Pancreas (tissue), 10 donors: ENCODE measurements at regions not wholly inside any gene's neighbourhood (a gene's known extent, or its start where the extent isn't known, plus 50 kb on each side); places are given as distances from the start of the nearest gene placed in this dataset.

ENCODE experiments used
- ATAC-seq, 4 donors: fragments of 200-7000 bp; cut with Tn5 transposase; one replicate each; pipeline versions ENCODE4 v1.8.0 to v1.9.1; 2020; ENCODE audit warnings: mild to moderate bottlenecking in 4 of 4, moderate library complexity in 4 of 4
- DNase-seq, 6 donors: peaks; one replicate each; pipeline ENCODE4 v3.0.0-alpha.2; 2020
- FAIRE-seq: peaks from 2 replicates; lab custom pipeline; 2012; peaks lifted over from hg19 to GRCh38; lab: Jason Lieb, UNC
- H3K27ac ChIP-seq, 4 donors: fragments of 200-600 bp; sonication (generic); 1 replicate in 3 of 4; 2 replicates in 1 of 4; pipeline versions ENCODE4 v1.5.0 to v1.8.0; 2020
- H3K27me3 ChIP-seq, 4 donors: fragments of 200-600 bp; one replicate each; pipeline ENCODE4 v1.8.0; 2021
- H3K36me3 ChIP-seq, 3 donors: fragments of 200-600 bp; sonication (generic) in 1 of 3; one replicate each; pipeline versions ENCODE4 v1.5.0 to v1.8.0; 2020 to 2021
- H3K4me1 ChIP-seq, 3 donors: fragments of 200-600 bp; one replicate each; pipeline ENCODE4 v1.8.0; 2021
- H3K4me3 ChIP-seq, 4 donors: fragments of 200-600 bp; sonication (generic) in 2 of 4; one replicate each; pipeline versions ENCODE4 v1.5.0 to v1.8.0; 2020 to 2021
- H3K9me3 ChIP-seq, 4 donors: fragments of 200-600 bp; one replicate each; pipeline ENCODE4 v1.8.0; 2021
- WGBS, 2 donors: extraction: QIAGEN DNeasy Blood & Tissue Kit; methylation state at CpG; one replicate each; pipeline ENCODE4 v1.1.7; 2013; 5-methylcytosine and 5-hydroxymethylcytosine counted together
- intact Hi-C, 3 donors: fragments of 100-400 bp; cut with DNase I; formaldehyde crosslinking; loops; one replicate each; pipeline versions ENCODE4 v1.11.1 to v1.14.2; 2022
- TF ChIP-seq, protein P1 (sequence below), 4 donors: fragments of 200-600 bp; sonication (generic) in 3 of 4; IDR thresholded peaks; one replicate each; pipeline versions ENCODE4 v1.5.0 to v1.8.0; 2021; ENCODE audit warnings: antibody characterized with exemption in 4 of 4
- donor health status: healthy with polysubstance abuse.
- donor health status: DM: no; HTN: no; CAD: no; lungs with moderate emphysema.
- donor health status: DM: no; HTN: no; CAD: no.
- donor health status: control.
- donor health status: control.
- donor health status: Bipolar disorder and iron deficiency.
- donor health status: DM: yes; HTN: yes; CAD: no.
- donor health status: DM: no; HTN: no; CAD: no.
- donor health status: DM: no; HTN: no; CAD: no.
- donor health status: DM: yes; HTN: yes; CAD: no.

- DNase-seq (no peak), FAIRE-seq (no peak), ATAC-seq (no peak)
- H3K4me3 ChIP-seq = no peak overlapping the region
- no peaks in the 10 kb centered on the region for H3K4me1 ChIP-seq
- no peaks in the 10 kb centered on the region for H3K27me3 ChIP-seq
- TF ChIP-seq, protein P1, sequence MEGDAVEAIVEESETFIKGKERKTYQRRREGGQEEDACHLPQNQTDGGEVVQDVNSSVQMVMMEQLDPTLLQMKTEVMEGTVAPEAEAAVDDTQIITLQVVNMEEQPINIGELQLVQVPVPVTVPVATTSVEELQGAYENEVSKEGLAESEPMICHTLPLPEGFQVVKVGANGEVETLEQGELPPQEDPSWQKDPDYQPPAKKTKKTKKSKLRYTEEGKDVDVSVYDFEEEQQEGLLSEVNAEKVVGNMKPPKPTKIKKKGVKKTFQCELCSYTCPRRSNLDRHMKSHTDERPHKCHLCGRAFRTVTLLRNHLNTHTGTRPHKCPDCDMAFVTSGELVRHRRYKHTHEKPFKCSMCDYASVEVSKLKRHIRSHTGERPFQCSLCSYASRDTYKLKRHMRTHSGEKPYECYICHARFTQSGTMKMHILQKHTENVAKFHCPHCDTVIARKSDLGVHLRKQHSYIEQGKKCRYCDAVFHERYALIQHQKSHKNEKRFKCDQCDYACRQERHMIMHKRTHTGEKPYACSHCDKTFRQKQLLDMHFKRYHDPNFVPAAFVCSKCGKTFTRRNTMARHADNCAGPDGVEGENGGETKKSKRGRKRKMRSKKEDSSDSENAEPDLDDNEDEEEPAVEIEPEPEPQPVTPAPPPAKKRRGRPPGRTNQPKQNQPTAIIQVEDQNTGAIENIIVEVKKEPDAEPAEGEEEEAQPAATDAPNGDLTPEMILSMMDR (IDR thresholded peaks at IDR 0.05) = no peak
- H3K27ac ChIP-seq = no peak overlapping the region
- no peaks in the 10 kb centered on the region for H3K36me3 ChIP-seq
- H3K9me3 ChIP-seq = no peaks in the 10 kb centered on the region
- WGBS, 2 donors = 82 to 98% methylated on average over 2 of the region's 2 CpGs
- intact Hi-C loops = no loop called here
Observed at GRCh38 chr2:100222844-100223243, 80.5 kb upstream of the AFF3 start.

GRCh38 chr2:100218552-100218951 lies 76.2 kb upstream of the AFF3 start:
- Histone ChIP-seq H3K9me3 (no peaks in the 10 kb centered on the region), H3K27ac (no peak overlapping the region), H3K4me1 (no peaks in the 10 kb centered on the region), H3K27me3 (no peaks in the 10 kb centered on the region), H3K36me3 (no peaks in the 10 kb centered on the region), H3K4me3 (no peak overlapping the region)
- no peak for DNase-seq
- no peak for FAIRE-seq
- ATAC-seq = no peak
- TF ChIP-seq, protein P1 (IDR thresholded peaks at IDR 0.05) = no peak
- intact Hi-C loops = no loop called here
- WGBS, 2 donors = 97% methylated on average over 3 of the region's 3 CpGs

DNA sequence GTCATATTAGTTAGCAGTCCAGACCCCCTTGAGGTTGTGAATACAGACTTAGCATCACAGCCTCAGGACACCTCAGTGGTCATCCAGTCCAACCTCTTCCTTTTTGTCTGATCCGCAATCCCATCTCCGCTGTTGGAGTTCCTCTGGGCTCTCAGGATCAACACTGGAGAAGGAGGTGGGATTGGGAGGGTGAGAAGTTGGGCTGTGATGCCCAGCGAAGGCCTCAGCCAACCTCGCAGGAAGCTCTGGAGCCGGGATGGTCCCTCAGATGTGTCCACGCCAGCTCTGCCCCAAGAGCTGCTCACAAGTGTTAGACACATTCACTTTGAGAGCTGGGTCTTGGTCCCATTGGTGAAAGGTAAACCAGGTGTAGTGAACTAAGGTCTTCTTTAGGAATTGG lies 74.9 kb upstream of the AFF3 start:
- TF ChIP-seq, protein P1 (IDR thresholded peaks at IDR 0.05) = no peak
- FAIRE-seq (no peak), ATAC-seq (no peak), DNase-seq (no peak)
- Histone ChIP-seq H3K4me3 (no peak overlapping the region), H3K27me3 (no peaks in the 10 kb centered on the region), H3K9me3 (no peaks in the 10 kb centered on the region), H3K4me1 (no peaks in the 10 kb centered on the region), H3K36me3 (no peaks in the 10 kb centered on the region), H3K27ac (no peak overlapping the region)
- 87 to 92% methylated on average over 6 of the region's 6 CpGs for WGBS, 2 donors
- intact Hi-C loops = no loop called here

- no peak for ATAC-seq
- H3K36me3 ChIP-seq = no peaks in the 10 kb centered on the region
- no peak for DNase-seq
- intact Hi-C loops = no loop called here
- FAIRE-seq = no peak
- H3K27me3 ChIP-seq = no peaks in the 10 kb centered on the region
- no peaks in the 10 kb centered on the region for H3K9me3 ChIP-seq
- WGBS, 2 donors = 86 to 89% methylated on average over 5 of the region's 5 CpGs
- no peak overlapping the region for H3K4me3 ChIP-seq
- TF ChIP-seq, protein P1 (IDR thresholded peaks at IDR 0.05) = no peak
- no peaks in the 10 kb centered on the region for H3K4me1 ChIP-seq
- no peak overlapping the region for H3K27ac ChIP-seq
Observed at GRCh38 chr2:100216015-100216414, 73.6 kb upstream of the AFF3 start.

DNA sequence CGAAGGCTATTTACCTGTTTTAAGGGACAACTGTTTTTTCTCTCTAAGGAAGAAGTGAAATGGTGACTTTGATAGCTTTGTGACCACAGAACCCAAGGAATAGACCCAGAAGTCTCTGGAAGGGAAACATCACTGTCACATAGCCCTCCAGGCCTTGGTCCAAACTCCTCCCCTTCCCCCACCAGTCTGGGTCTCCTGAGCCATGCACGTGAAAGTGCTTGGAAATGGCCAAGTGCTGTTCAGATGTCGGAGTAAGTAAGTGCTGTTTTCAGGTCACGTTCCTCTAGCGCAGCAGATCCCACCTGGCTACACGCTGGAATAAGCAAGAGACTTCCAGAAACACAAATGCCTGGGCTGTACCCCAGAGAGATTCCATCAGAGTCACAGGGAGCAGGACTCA lies 73.0 kb upstream of the AFF3 start:
- Histone ChIP-seq H3K36me3 (no peaks in the 10 kb centered on the region), H3K4me3 (no peak overlapping the region), H3K4me1 (no peaks in the 10 kb centered on the region), H3K27ac (no peak overlapping the region), H3K9me3 (no peaks in the 10 kb centered on the region), H3K27me3 (no peaks in the 10 kb centered on the region)
- DNase-seq (no peak), ATAC-seq (no peak), FAIRE-seq (no peak)
- 79 to 81% methylated on average over 6 of the region's 6 CpGs for WGBS, 2 donors
- intact Hi-C loops = no loop called here
- TF ChIP-seq, protein P1 (IDR thresholded peaks at IDR 0.05) = no peak
